Common myeloid progenitor, CD34-positive (primary cell): ENCODE measurements at regions not wholly inside any gene's neighbourhood (a gene's known extent, or its start where the extent isn't known, plus 50 kb on each side); places are given as distances from the start of the nearest gene placed in this dataset.
A peak's percentile ranks its signal among the peaks of the same experiment; 100 is the strongest.

ENCODE experiments used
- CTCF ChIA-PET: fragments of 350-600 bp; sonication (Branson Sonifier 250); formaldehyde crosslinking; loops from one replicate; lab custom pipeline; 2021; ENCODE audit warnings: antibody characterized with exemption; lab: Charles Lee
- POLR2A ChIA-PET: fragments of 350-600 bp; sonication (Branson Sonifier 250); formaldehyde crosslinking; loops from one replicate; lab custom pipeline; 2021; ENCODE audit warnings: antibody characterized with exemption; lab: Charles Lee
- DNase-seq, 3 donors: peaks; one replicate each; pipeline versions ENCODE4 v3.0.0 to v3.0.0-alpha.2; 2013
- H3K27ac ChIP-seq, 2 experiments: 1 replicate in 1 of 2; 2 replicates in 1 of 2; pipeline ENCODE4 v1.7.0; 2013; ENCODE audit warnings: inconsistent platforms in 2 of 2, low read length in 2 of 2, mild to moderate bottlenecking in 2 of 2, low read depth in 1 of 2, moderate library complexity in 1 of 2; ENCODE audit not compliant: severe bottlenecking in 2 of 2, insufficient read depth in 1 of 2, poor library complexity in 1 of 2
- H3K27me3 ChIP-seq, 5 experiments: replicated peaks in 2 of 5; 1 replicate in 3 of 5; 2 replicates in 2 of 5; pipeline versions ENCODE4 v1.6.1 to v1.7.0; 2013; ENCODE audit warnings: low read length in 4 of 5, mild to moderate bottlenecking in 2 of 5, moderate library complexity in 2 of 5, inconsistent platforms in 1 of 5; ENCODE audit not compliant: insufficient read depth in 5 of 5, control insufficient read depth in 4 of 5
- H3K36me3 ChIP-seq, 4 experiments: 1 replicate in 2 of 4; 2 replicates in 2 of 4; pipeline versions ENCODE4 v1.6.1 to v1.7.0; 2013; ENCODE audit warnings: low read length in 3 of 4, control low read depth in 1 of 4, mild to moderate bottlenecking in 1 of 4; ENCODE audit not compliant: control insufficient read depth in 4 of 4, insufficient read depth in 4 of 4
- H3K4me1 ChIP-seq, 4 experiments: 1 replicate in 3 of 4; 2 replicates in 1 of 4; pipeline versions ENCODE4 v1.6.1 to v1.7.1; 2013; ENCODE audit warnings: low read length in 3 of 4, mild to moderate bottlenecking in 3 of 4, control low read depth in 1 of 4, inconsistent platforms in 1 of 4, moderate library complexity in 1 of 4; ENCODE audit not compliant: control insufficient read depth in 4 of 4, insufficient read depth in 4 of 4; ENCODE audit errors: control extremely low read depth in 1 of 4
- H3K4me3 ChIP-seq, 7 experiments: 1 replicate in 4 of 7; 2 replicates in 3 of 7; pipeline versions ENCODE4 v1.5.1 to v1.7.0; 2013; ENCODE audit warnings: mild to moderate bottlenecking in 7 of 7, low read length in 6 of 7, moderate library complexity in 6 of 7, inconsistent platforms in 2 of 7, low read depth in 2 of 7, control low read depth in 1 of 7; ENCODE audit not compliant: insufficient read depth in 4 of 7, control insufficient read depth in 1 of 7; ENCODE audit errors: extremely low read depth in 1 of 7
- H3K9me3 ChIP-seq, 5 experiments: 1 replicate in 4 of 5; 2 replicates in 1 of 5; pipeline versions ENCODE4 v1.6.1 to v1.7.1; 2013; ENCODE audit warnings: low read length in 4 of 5, mild to moderate bottlenecking in 2 of 5, inconsistent platforms in 1 of 5, low read depth in 1 of 5, moderate library complexity in 1 of 5; ENCODE audit not compliant: control insufficient read depth in 4 of 5, insufficient read depth in 2 of 5; ENCODE audit errors: control extremely low read depth in 1 of 5
- WGBS: methylation state at CpG from one replicate; pipeline ENCODE4 v1.1.5; 2013; ENCODE audit not compliant: insufficient coverage; 5-methylcytosine and 5-hydroxymethylcytosine counted together

DNA sequence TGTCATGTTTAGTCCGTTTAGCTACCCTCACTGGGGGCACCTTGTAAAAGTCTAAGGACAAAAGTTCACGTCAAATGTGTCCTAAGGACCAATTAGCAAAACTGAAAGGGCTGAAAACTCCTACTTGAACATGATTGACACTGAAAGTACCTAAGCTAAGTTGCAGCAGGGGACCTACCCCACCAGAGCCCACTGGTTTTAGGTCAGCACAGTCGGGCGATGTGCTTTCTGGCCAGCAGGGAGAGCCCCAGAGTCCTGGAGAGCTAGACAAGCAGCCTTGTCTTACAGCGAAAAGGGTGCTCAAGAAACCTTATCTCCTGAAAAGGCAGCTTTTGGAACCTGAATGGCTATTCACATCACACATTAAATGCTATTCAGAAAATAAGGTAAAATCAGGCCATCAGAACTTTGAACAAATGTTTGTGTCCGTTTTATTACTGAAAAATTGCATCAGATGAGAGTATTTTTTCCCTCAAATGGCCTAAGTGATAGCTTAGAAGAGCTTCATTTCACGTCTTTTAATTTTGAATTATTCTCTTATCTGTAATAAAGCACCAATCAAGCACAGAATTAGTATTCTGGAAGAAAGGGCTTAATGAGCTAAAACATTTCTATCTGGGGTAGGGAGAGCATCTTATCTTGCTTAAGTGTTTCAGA lies 52.2 kb upstream of the MKI67 start:
- POLR2A ChIA-PET = no interaction called here

DNA sequence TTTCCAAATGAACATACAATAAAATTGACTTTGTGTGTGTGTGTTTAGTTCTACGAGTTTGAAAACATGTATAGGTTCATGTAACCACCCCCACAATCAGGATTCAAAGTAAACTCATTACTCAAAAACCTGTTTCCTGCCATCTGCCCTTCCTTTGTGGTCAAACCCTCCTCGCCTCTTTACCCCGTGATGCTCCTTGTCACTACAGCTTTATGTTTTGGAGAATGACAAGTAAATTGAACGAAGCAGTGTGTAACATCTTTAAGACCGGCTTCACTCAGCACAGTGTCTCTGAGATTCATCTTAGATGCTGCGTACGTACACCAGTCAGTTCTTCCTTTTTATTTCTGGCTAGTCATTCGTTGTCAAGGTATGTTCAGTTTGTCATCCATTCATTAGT lies 54.6 kb upstream of the MKI67 start:
- H3K9me3 ChIP-seq = peaks cover 0 to 15% (median 9%) of the 10 kb centered on the region in 5 experiments
- POLR2A ChIA-PET = no interaction called here
- peak overlapping the region in 2 of 7 experiments; percentile 6 to 40 for H3K4me3 ChIP-seq
- H3K4me1 ChIP-seq = peaks cover 2 to 16% (median 13%) of the 10 kb centered on the region in 4 experiments
- CTCF ChIA-PET = interaction anchor here (1.0 to 2.1 kb wide), 7 partner anchors 8 to 31 kb away, joined by 3 to 12 read pairs (median 6); no protein-coding TSS in a partner anchor
- peak; percentile 69 to 98 (median 96) for DNase-seq
- no peak overlapping the region for H3K27ac ChIP-seq
- no peaks in the 10 kb centered on the region for H3K36me3 ChIP-seq
- WGBS = 27% methylated on average over 4 of the region's 8 CpGs
- peaks cover 0 to 4% (median 0%) of the 10 kb centered on the region in 5 experiments for H3K27me3 ChIP-seq

More for the DNA sequence above, 52.2 kb upstream of the MKI67 start:
- CTCF ChIA-PET = interaction anchor here (0.8 to 3.4 kb wide), 11 partner anchors 9 to 163 kb away, joined by 3 to 30 read pairs (median 6); no protein-coding TSS in a partner anchor
- DNase-seq = peak; percentile 54 to 77 (median 76)
- WGBS = 34% methylated on average over 5 of the region's 7 CpGs
- H3K27ac ChIP-seq = no peak overlapping the region
- H3K27me3 ChIP-seq = peaks cover 0 to 4% (median 0%) of the 10 kb centered on the region in 5 experiments
- peaks cover 2 to 16% (median 13%) of the 10 kb centered on the region in 4 experiments for H3K4me1 ChIP-seq
- H3K9me3 ChIP-seq = peaks cover 2 to 26% (median 14%) of the 10 kb centered on the region in 5 experiments
- H3K36me3 ChIP-seq = no peaks in the 10 kb centered on the region
- H3K4me3 ChIP-seq = no peak overlapping the region

GRCh38 chr10:128185627-128186026 lies 59.4 kb upstream of the MKI67 start:
- peaks cover 2 to 9% (median 9%) of the 10 kb centered on the region in 4 experiments for H3K4me1 ChIP-seq
- CTCF ChIA-PET = interaction anchor here (1.1 to 3.3 kb wide), 2 partner anchors 27 to 42 kb away, joined by 4 to 12 read pairs; no protein-coding TSS in a partner anchor
- 100% methylated on average over 1 of the region's 1 CpG for WGBS
- no peak overlapping the region for H3K27ac ChIP-seq
- POLR2A ChIA-PET = no interaction called here
- H3K36me3 ChIP-seq = no peaks in the 10 kb centered on the region
- no peak overlapping the region for H3K4me3 ChIP-seq
- peaks cover 0 to 11% (median 2%) of the 10 kb centered on the region in 5 experiments for H3K27me3 ChIP-seq
- H3K9me3 ChIP-seq = peaks cover 0 to 15% (median 9%) of the 10 kb centered on the region in 5 experiments
- no peak for DNase-seq

DNA sequence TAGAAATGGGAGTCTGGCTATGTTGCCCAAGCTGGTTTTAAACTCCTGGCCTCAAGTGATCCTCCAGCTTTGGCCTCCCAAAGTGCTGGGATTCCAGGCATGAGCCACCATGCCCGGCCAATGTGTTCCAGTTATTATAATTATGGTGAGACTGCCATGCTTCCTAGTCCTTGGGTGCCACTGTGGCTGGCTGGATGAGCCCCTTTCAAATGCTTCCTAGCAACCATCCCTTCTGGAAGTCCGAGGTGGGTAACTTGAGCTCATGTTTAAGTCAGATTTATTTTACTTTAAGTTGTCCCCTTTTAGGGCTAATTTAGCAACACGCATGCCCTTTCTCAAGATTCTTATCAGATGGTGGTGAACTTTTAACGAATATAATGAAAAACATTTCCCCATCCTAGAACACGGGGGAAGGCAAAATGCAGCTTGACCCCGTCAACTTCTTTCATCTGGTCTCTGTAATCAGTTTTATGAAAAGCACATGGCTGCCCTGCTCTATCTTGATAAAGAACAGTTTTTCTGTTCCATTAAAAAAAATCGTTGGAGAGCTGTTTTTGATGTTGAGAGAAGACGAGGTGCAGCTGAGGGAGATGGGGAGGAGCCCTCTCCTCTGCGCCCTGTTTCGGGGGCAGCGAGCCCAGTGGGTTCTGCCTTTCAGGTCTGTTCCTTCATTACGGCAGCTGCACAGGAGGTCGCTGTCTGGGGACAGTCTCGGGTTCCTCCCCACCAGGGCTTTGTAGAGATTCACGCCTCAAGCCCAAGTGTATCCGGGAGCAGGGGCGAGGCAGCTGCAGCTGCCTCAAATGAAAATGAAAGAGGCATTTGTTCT lies 61.0 kb upstream of the MKI67 start:
- WGBS = 80% methylated on average over 12 of the region's 17 CpGs
- H3K27ac ChIP-seq = no peak overlapping the region
- H3K9me3 ChIP-seq = peaks cover 0 to 15% (median 9%) of the 10 kb centered on the region in 5 experiments
- ChIA-PET CTCF (interaction anchor here (2.0 to 3.3 kb wide), 2 partner anchors 22 to 25 kb away, joined by 6 to 12 read pairs; no protein-coding TSS in a partner anchor), POLR2A (interaction anchor here (0.6 kb wide), 1 partner anchor 1116 kb away, joined by 5 read pairs; no protein-coding TSS in a partner anchor)
- DNase-seq = no peak
- no peaks in the 10 kb centered on the region for H3K4me1 ChIP-seq
- peaks cover 0 to 11% (median 2%) of the 10 kb centered on the region in 5 experiments for H3K27me3 ChIP-seq
- H3K4me3 ChIP-seq = no peak overlapping the region
- H3K36me3 ChIP-seq = no peaks in the 10 kb centered on the region

- no CpG with 5 or more reads among the region's 4 CpGs for WGBS
- Histone ChIP-seq H3K4me1 (no peaks in the 10 kb centered on the region), H3K27ac (no peak overlapping the region), H3K36me3 (no peaks in the 10 kb centered on the region), H3K27me3 (peaks cover 0 to 11% (median 2%) of the 10 kb centered on the region in 5 experiments), H3K4me3 (no peak overlapping the region), H3K9me3 (peaks cover 0 to 11% (median 9%) of the 10 kb centered on the region in 5 experiments)
- POLR2A ChIA-PET = no interaction called here
- DNase-seq = no peak
- CTCF ChIA-PET = interaction anchor here (1.5 to 2.0 kb wide), 2 partner anchors 9 to 22 kb away, joined by 5 to 6 read pairs; no protein-coding TSS in a partner anchor
Observed at GRCh38 chr10:128187788-128188185, 61.6 kb upstream of the MKI67 start.

- no peak for DNase-seq
- POLR2A ChIA-PET = no interaction called here
- Histone ChIP-seq H3K36me3 (no peaks in the 10 kb centered on the region), H3K4me3 (no peak overlapping the region), H3K9me3 (peaks cover 0 to 4% (median 0%) of the 10 kb centered on the region in 5 experiments), H3K27ac (no peak overlapping the region), H3K4me1 (no peaks in the 10 kb centered on the region), H3K27me3 (peaks cover 0 to 11% (median 2%) of the 10 kb centered on the region in 5 experiments)
- CTCF ChIA-PET = interaction anchor here (1.5 to 2.0 kb wide), 2 partner anchors 11 to 20 kb away, joined by 5 to 6 read pairs; no protein-coding TSS in a partner anchor
- 100% methylated on average over 1 of the region's 4 CpGs for WGBS
Observed at GRCh38 chr10:128189176-128189575, 63.0 kb upstream of the MKI67 start.
